Ascending aorta (tissue), 2 donors: ENCODE measurements at regions not wholly inside any gene's neighbourhood (a gene's known extent, or its start where the extent isn't known, plus 50 kb on each side); places are given as distances from the start of the nearest gene placed in this dataset.

Experiments
- DNase-seq, 2 donors: peaks; one replicate each; pipeline ENCODE4 v3.0.0-alpha.2; 2019; ENCODE audit warnings: low spot score in 2 of 2
- H3K27ac ChIP-seq, 2 donors: fragments of 200-600 bp; sonication (generic); one replicate each; pipeline ENCODE4 v1.5.1; 2016 to 2017; ENCODE audit warnings: mild to moderate bottlenecking in 1 of 2
- H3K27me3 ChIP-seq: fragments of 200-600 bp; sonication (generic); one replicate; pipeline ENCODE4 v1.5.1; 2017
- H3K36me3 ChIP-seq, 2 donors: fragments of 200-600 bp; sonication (generic); one replicate each; pipeline ENCODE4 v1.5.1; 2016
- H3K4me1 ChIP-seq, 2 donors: fragments of 200-600 bp; sonication (generic); one replicate each; pipeline ENCODE4 v1.5.1; 2016 to 2017; ENCODE audit warnings: mild to moderate bottlenecking in 1 of 2
- H3K4me3 ChIP-seq, 2 donors: fragments of 200-600 bp; sonication (generic); one replicate each; pipeline ENCODE4 v1.5.1; 2016 to 2017; ENCODE audit warnings: mild to moderate bottlenecking in 1 of 2
- H3K9me3 ChIP-seq, 2 donors: fragments of 200-600 bp; sonication (generic); one replicate each; pipeline ENCODE4 v1.5.1; 2016
- CTCF ChIP-seq, 3 experiments: fragments of 200-600 bp in 2 of 3; fragments of 450-650 bp in 1 of 3; sonication (generic) in 2 of 3; IDR thresholded peaks; one replicate each; pipeline ENCODE4 v1.5.1; 2016 to 2019; ENCODE audit warnings: antibody characterized with exemption in 3 of 3, mild to moderate bottlenecking in 1 of 3, moderate library complexity in 1 of 3
- intact Hi-C: fragments of 100-400 bp; cut with DNase I; formaldehyde crosslinking; loops from one replicate; pipeline ENCODE4 v1.15.1; 2023

- TF ChIP-seq CTCF (IDR thresholded peaks at IDR 0.05): no peak
- intact Hi-C loops: no loop called here
- no peak for DNase-seq
- no peaks in the 10 kb centered on the region for H3K4me1 ChIP-seq
- no peaks in the 10 kb centered on the region for H3K9me3 ChIP-seq
- no peaks in the 10 kb centered on the region for H3K27me3 ChIP-seq
- H3K4me3 ChIP-seq: no peak overlapping the region
- H3K36me3 ChIP-seq: no peaks in the 10 kb centered on the region
- no peak overlapping the region for H3K27ac ChIP-seq
Measured at GRCh38 chr17:72517413-72518158, 396.8 kb downstream of the SOX9 start.

GRCh38 chr17:72518159-72518732 is 397.4 kb downstream of the SOX9 start:
- H3K27ac ChIP-seq: no peak overlapping the region
- H3K4me3 ChIP-seq: no peak overlapping the region
- no peaks in the 10 kb centered on the region for H3K36me3 ChIP-seq
- intact Hi-C loops: no loop called here
- H3K27me3 ChIP-seq: no peaks in the 10 kb centered on the region
- no peaks in the 10 kb centered on the region for H3K9me3 ChIP-seq
- no peak for DNase-seq
- no peak for TF ChIP-seq CTCF (IDR thresholded peaks at IDR 0.05)
- H3K4me1 ChIP-seq: no peaks in the 10 kb centered on the region

GRCh38 chr17:72518753-72519597 is 398.2 kb downstream of the SOX9 start:
- no peaks in the 10 kb centered on the region for H3K4me1 ChIP-seq
- no peak overlapping the region for H3K4me3 ChIP-seq
- H3K36me3 ChIP-seq: no peaks in the 10 kb centered on the region
- intact Hi-C loops: no loop called here
- no peak for TF ChIP-seq CTCF (IDR thresholded peaks at IDR 0.05)
- H3K9me3 ChIP-seq: no peaks in the 10 kb centered on the region
- no peak overlapping the region for H3K27ac ChIP-seq
- DNase-seq: no peak
- H3K27me3 ChIP-seq: no peaks in the 10 kb centered on the region

- Histone ChIP-seq H3K27me3 (no peaks in the 10 kb centered on the region), H3K27ac (no peak overlapping the region), H3K4me1 (no peaks in the 10 kb centered on the region), H3K36me3 (no peaks in the 10 kb centered on the region), H3K9me3 (no peaks in the 10 kb centered on the region), H3K4me3 (no peak overlapping the region)
- intact Hi-C loops: no loop called here
- TF ChIP-seq CTCF (IDR thresholded peaks at IDR 0.05): no peak
- no peak for DNase-seq
Measured at GRCh38 chr17:72519598-72519936, 398.7 kb downstream of the SOX9 start.

- intact Hi-C loops: no loop called here
- no peak overlapping the region for H3K27ac ChIP-seq
- no peaks in the 10 kb centered on the region for H3K4me1 ChIP-seq
- H3K9me3 ChIP-seq: no peaks in the 10 kb centered on the region
- no peak for TF ChIP-seq CTCF (IDR thresholded peaks at IDR 0.05)
- DNase-seq: no peak
- no peaks in the 10 kb centered on the region for H3K27me3 ChIP-seq
- no peaks in the 10 kb centered on the region for H3K36me3 ChIP-seq
- no peak overlapping the region for H3K4me3 ChIP-seq
Measured at GRCh38 chr17:72520665-72521303, 400.0 kb downstream of the SOX9 start.
